HUES48 (cell line): ENCODE measurements at regions not wholly inside any gene's neighbourhood (a gene's known extent, or its start where the extent isn't known, plus 50 kb on each side); places are given as distances from the start of the nearest gene placed in this dataset.

Source experiments
- H3K27ac ChIP-seq: one replicate; pipeline ENCODE4 v1.7.0; 2013; ENCODE audit warnings: low read depth, low read length, inconsistent platforms
- H3K27me3 ChIP-seq: 2 replicates; pipeline ENCODE4 v1.6.1; 2013; ENCODE audit warnings: mild to moderate bottlenecking, low read length; ENCODE audit not compliant: control insufficient read depth, insufficient read depth
- H3K36me3 ChIP-seq: 2 replicates; pipeline ENCODE4 v1.6.1; 2013; ENCODE audit warnings: low read length; ENCODE audit not compliant: control insufficient read depth, insufficient read depth
- H3K4me1 ChIP-seq: 2 replicates; pipeline ENCODE4 v1.6.1; 2013; ENCODE audit warnings: mild to moderate bottlenecking, low read length; ENCODE audit not compliant: control insufficient read depth, insufficient read depth
- H3K4me3 ChIP-seq: 2 replicates; pipeline ENCODE4 v1.5.1; 2013; ENCODE audit warnings: mild to moderate bottlenecking, low read depth, low read length
- H3K9ac ChIP-seq: 2 replicates; pipeline ENCODE4 v1.6.1; 2013; ENCODE audit warnings: mild to moderate bottlenecking, low read depth, low read length, moderate library complexity
- H3K9me3 ChIP-seq: 2 replicates; pipeline ENCODE4 v1.6.1; 2013; ENCODE audit warnings: low read length; ENCODE audit not compliant: control insufficient read depth, insufficient read depth

GRCh38 chr4:149870008-149870407 is 54.4 kb upstream of the IQCM start:
- Histone ChIP-seq H3K27me3 (no peaks in the 10 kb centered on the region), H3K36me3 (no peaks in the 10 kb centered on the region), H3K9ac (no peak overlapping the region)

DNA sequence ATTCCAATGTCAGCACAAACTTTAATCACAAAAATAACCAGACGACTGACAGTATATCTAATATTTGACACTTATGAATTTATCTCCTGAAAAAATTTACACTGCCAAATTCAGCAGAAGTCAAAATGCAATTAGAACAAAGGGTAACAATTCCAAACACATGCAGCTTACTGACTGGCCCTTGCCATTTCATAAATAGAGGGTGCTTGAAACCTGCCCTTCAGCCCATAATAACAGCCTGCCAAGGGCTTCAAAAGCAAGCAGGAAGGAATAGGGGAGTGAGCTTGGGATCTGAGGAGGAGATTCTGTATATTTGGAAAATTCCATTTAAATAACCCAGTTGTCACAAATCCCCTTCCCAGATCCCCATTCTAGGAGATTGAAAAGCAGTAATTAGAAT is 66.1 kb upstream of the IQCM start:
- Histone ChIP-seq H3K27ac (no peak overlapping the region), H3K9me3 (no peaks in the 10 kb centered on the region), H3K4me1 (no peaks in the 10 kb centered on the region), H3K27me3 (no peaks in the 10 kb centered on the region), H3K36me3 (no peaks in the 10 kb centered on the region), H3K4me3 (no peak overlapping the region), H3K9ac (no peak overlapping the region)

More at GRCh38 chr4:149870008-149870407, 54.4 kb upstream of the IQCM start:
- Histone ChIP-seq H3K9me3 (no peaks in the 10 kb centered on the region), H3K27ac (no peak overlapping the region), H3K4me3 (no peak overlapping the region), H3K4me1 (no peaks in the 10 kb centered on the region)

DNA sequence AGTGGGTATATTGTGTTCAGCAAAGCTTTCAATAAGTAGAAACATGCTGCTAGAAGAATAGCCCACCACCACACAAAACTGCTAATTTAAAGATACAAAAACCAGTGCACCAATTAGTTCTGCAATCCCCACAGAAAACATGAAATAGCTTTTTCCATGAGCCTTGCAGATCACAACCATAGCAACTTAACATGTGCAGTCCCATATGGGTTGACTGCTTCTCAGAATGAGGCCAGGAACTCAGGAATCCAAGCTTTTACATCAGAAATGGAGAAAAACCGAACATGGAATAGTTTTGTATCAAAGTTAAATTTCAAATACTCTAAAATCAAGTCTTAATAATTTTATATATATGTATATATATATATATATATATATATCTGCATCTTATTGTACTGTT is 66.6 kb upstream of the IQCM start:
- H3K27me3 ChIP-seq, result no peaks in the 10 kb centered on the region
- H3K27ac ChIP-seq, result no peak overlapping the region
- no peaks in the 10 kb centered on the region for H3K9me3 ChIP-seq
- no peak overlapping the region for H3K4me3 ChIP-seq
- H3K36me3 ChIP-seq, result no peaks in the 10 kb centered on the region
- no peaks in the 10 kb centered on the region for H3K4me1 ChIP-seq
- no peak overlapping the region for H3K9ac ChIP-seq

- Histone ChIP-seq H3K9me3 (no peaks in the 10 kb centered on the region), H3K27ac (no peak overlapping the region), H3K27me3 (no peaks in the 10 kb centered on the region), H3K36me3 (no peaks in the 10 kb centered on the region), H3K9ac (no peak overlapping the region), H3K4me3 (no peak overlapping the region), H3K4me1 (no peaks in the 10 kb centered on the region)
These were observed 68.4 kb upstream of the IQCM start for GRCh38 chr4:149884046-149884445.

- no peaks in the 10 kb centered on the region for H3K4me1 ChIP-seq
These were observed 69.0 kb upstream of the IQCM start for GRCh38 chr4:149884529-149885181.

GRCh38 chr4:149885896-149886295 is 70.3 kb upstream of the IQCM start:
- no peaks in the 10 kb centered on the region for H3K36me3 ChIP-seq
- no peaks in the 10 kb centered on the region for H3K27me3 ChIP-seq
- H3K4me3 ChIP-seq, result no peak overlapping the region
- H3K9ac ChIP-seq, result no peak overlapping the region
- no peaks in the 10 kb centered on the region for H3K9me3 ChIP-seq
- H3K27ac ChIP-seq, result no peak overlapping the region
- no peaks in the 10 kb centered on the region for H3K4me1 ChIP-seq

More at GRCh38 chr4:149884529-149885181, 69.0 kb upstream of the IQCM start:
- H3K9me3 ChIP-seq, result no peaks in the 10 kb centered on the region
- no peaks in the 10 kb centered on the region for H3K27me3 ChIP-seq
- no peak overlapping the region for H3K4me3 ChIP-seq
- H3K9ac ChIP-seq, result no peak overlapping the region
- no peak overlapping the region for H3K27ac ChIP-seq
- no peaks in the 10 kb centered on the region for H3K36me3 ChIP-seq

DNA sequence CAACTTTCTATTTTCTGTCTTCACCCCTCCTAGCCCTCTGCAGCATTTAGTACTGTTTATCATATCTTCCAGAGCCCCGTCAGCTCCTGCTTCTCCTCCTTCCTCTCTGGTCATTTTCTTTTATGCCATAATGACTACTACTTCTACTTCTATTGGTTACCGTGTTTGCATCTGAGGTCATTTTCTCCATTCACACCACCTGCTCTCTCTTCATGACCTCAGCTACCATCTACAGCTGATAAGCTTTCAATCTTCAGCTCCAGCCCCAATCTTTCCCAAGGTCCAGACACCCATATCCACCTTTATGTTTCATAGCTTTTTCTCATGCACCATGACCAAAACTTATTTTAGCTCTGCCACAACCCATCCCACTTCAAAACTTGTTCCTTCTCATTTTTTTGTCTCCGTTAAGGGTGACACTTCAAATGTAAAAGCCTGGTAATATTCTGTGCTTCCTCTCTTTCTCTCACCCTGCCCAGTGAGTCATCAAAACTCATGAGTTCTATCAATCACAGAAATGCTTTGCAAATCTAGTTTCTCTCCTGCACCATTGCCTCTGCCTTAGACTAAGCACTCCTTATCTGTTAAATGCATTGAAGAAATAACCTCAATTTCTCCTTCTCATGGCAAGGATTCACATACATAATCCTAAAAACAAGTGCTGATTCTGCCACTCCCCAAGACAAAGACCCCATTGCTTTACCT is 71.3 kb upstream of the IQCM start:
- no peaks in the 10 kb centered on the region for H3K9me3 ChIP-seq
- H3K4me1 ChIP-seq, result 0 out of 2 replicates have a peak, but pooled peaks cover 3% of the 10 kb centered on the region

DNA sequence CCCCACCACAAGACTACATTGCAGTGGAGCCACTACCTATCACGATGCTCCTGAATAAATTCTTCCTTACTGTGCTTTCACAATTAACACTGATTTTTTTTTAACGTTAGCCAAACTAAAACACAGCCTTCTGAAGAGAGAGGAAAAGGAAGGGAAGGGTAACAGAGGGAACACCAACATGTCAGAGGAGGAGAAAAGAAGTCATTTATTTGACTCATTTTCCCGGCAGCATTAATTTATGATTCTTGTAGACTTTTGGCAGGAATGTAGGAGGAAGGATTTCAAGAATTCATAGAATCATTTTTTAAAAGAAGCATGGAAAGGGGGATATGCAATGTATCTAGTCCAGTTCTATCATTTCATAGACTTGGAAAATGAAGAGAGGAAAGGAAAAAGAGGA is 74.3 kb upstream of the IQCM start:
- H3K27me3 ChIP-seq, result no peaks in the 10 kb centered on the region
- no peak overlapping the region for H3K4me3 ChIP-seq
- no peak overlapping the region for H3K27ac ChIP-seq
- no peaks in the 10 kb centered on the region for H3K36me3 ChIP-seq
- H3K4me1 ChIP-seq, result 0 out of 2 replicates have a peak, but pooled peaks cover 3% of the 10 kb centered on the region
- H3K9ac ChIP-seq, result no peak overlapping the region
- H3K9me3 ChIP-seq, result no peaks in the 10 kb centered on the region

More for the DNA sequence above, 71.3 kb upstream of the IQCM start:
- H3K27me3 ChIP-seq, result no peaks in the 10 kb centered on the region
- H3K9ac ChIP-seq, result no peak overlapping the region
- H3K36me3 ChIP-seq, result no peaks in the 10 kb centered on the region
- H3K4me3 ChIP-seq, result no peak overlapping the region
- no peak overlapping the region for H3K27ac ChIP-seq

DNA sequence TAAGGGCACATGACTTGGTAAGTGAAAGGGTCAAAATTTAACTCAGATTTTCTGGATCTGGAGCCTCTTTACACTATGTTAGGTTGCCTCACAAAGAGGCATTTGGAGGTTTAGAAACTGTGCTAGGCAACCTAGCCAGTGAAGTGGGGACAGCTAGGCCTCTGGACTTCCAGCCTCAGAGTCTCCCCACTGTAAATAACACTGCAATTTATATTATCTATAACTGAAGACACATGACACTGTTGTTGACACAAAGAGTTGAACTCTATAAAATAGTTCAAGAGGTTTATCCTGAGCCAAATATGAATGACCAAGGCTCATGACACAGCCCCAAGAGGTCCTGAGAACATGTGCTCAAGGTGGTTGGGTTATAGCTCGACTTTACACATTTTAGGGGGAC is 74.9 kb upstream of the IQCM start:
- Histone ChIP-seq H3K4me3 (no peak overlapping the region), H3K27ac (no peak overlapping the region), H3K27me3 (no peaks in the 10 kb centered on the region), H3K9me3 (no peaks in the 10 kb centered on the region), H3K4me1 (0 out of 2 replicates have a peak, but pooled peaks cover 3% of the 10 kb centered on the region), H3K36me3 (no peaks in the 10 kb centered on the region), H3K9ac (no peak overlapping the region)

DNA sequence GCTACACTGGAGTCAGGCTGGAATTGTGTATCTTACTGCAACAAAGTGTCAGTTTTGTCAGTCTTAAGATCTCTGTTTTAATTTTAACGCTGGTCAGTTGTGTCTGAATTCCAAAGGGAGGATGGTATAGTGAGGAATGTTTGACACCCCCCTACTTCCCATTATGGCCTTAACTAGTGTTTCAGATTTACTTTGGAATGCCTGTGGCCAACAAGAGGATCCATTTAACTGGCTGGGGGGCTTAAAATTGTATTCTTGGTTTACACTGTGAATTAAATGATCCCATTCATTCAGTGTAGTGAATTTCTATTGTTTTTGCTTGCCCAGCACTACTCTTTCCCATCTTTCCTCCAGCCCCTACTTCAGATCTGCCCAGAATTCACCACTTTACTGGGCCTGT is 75.8 kb upstream of the IQCM start:
- H3K9me3 ChIP-seq, result no peaks in the 10 kb centered on the region
- H3K36me3 ChIP-seq, result no peaks in the 10 kb centered on the region
- H3K27ac ChIP-seq, result no peak overlapping the region
- H3K4me1 ChIP-seq, result 0 out of 2 replicates have a peak, but pooled peaks cover 3% of the 10 kb centered on the region
- H3K4me3 ChIP-seq, result no peak overlapping the region
- H3K9ac ChIP-seq, result no peak overlapping the region
- H3K27me3 ChIP-seq, result no peaks in the 10 kb centered on the region

DNA sequence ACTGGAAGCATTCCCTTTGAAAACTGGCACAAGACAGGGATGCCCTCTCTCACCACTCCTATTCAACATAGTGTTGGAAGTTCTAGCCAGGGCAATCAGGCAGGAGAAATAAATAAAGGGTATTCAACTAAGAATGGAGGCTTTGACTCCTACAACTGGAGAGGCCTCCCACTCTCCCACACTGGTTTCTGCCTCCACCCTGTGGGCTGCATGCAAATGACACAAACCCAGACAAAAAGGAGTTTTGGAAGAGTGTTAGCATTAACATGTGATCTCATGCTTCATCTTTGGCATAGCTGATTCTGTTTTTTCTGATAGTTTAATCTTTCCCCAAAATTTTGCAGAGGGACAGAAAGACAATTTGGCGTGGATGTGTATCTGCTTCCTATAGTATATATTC is 80.8 kb upstream of the IQCM start:
- Histone ChIP-seq H3K4me3 (no peak overlapping the region), H3K27ac (no peak overlapping the region), H3K36me3 (no peaks in the 10 kb centered on the region), H3K9ac (no peak overlapping the region), H3K4me1 (0 out of 2 replicates have a peak, but pooled peaks cover 3% of the 10 kb centered on the region), H3K9me3 (no peaks in the 10 kb centered on the region), H3K27me3 (no peaks in the 10 kb centered on the region)
